ENCODE measurements at regions not wholly inside any gene's neighbourhood (a gene's known extent, or its start where the extent isn't known, plus 50 kb on each side); places are given as distances from the start of the nearest gene placed in this dataset.

DNA sequence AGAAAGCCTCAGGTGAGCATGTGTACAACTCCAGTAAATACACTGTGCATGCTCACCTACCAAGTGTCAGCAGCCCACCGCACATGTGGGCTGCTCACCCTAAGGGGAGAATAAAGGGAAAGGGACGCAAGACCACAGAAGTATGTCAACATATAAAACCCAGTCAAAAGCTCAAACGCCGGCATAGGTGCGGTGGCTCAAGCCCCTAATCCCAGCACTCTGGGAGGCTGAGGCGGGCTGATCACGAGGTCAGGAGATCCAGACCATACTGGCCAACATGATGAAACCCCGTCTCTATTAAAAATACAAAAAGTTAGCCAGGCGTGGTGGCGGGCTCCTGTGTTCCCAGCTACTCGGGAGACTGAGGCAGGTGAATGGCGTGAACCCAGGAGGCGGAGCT lies 732.1 kb downstream of the ZPLD1 start:
- Histone ChIP-seq H3K4me2 (ENCODE audit: insufficient read depth, insufficient read length, low read length) (no peak overlapping the region), H2BK20ac (ENCODE audit: low read depth, low read length, poor library complexity, severe bottlenecking) (no peak overlapping the region), H3K23ac (ENCODE audit: insufficient read length, low read depth, low read length) (no peak overlapping the region), H3T11ph (ENCODE audit: low read length) (no peak overlapping the region), H4K91ac (ENCODE audit: insufficient read length, low read depth, low read length) (no peak overlapping the region), H3K4me1 (ENCODE audit: insufficient read depth, low read length) (no peaks in the 10 kb centered on the region), H4K8ac (replicated peaks; ENCODE audit: insufficient read length, low read depth, low read length) (no peak overlapping the region), H2BK5ac (ENCODE audit: insufficient read length, low read length) (no peak overlapping the region), H2BK12ac (ENCODE audit: insufficient read length, low read depth, low read length) (no peak overlapping the region), H3K79me1 (ENCODE audit: insufficient read depth, low read depth, low read length, poor library complexity, severe bottlenecking) (no peaks in the 10 kb centered on the region), H3K27ac (ENCODE audit: insufficient read length, low read depth, low read length) (no peak overlapping the region), H3K9me3 (ENCODE audit: control insufficient read depth, low read depth, low read length) (no peaks in the 10 kb centered on the region), H4K20me1 (ENCODE audit: control insufficient read depth, insufficient read depth, insufficient read length) (no peaks in the 10 kb centered on the region), H3K4ac (ENCODE audit: low read depth, low read length) (no peak overlapping the region), H3K18ac (ENCODE audit: insufficient read length, low read depth, low read length) (no peak overlapping the region), H3K79me2 (ENCODE audit: insufficient read depth, low read length) (no peaks in the 10 kb centered on the region), H2AFZ (ENCODE audit: low read length) (no peak overlapping the region), H2AK5ac (ENCODE audit: insufficient read length, low read length) (no peak overlapping the region), H3K27me3 (ENCODE audit: insufficient read depth, low read length) (no peaks in the 10 kb centered on the region), H4K5ac (ENCODE audit: insufficient read length, low read depth, low read length) (no peak overlapping the region), H3K9ac (ENCODE audit: extremely low read depth, insufficient read length, low read length) (no peak overlapping the region), H2BK120ac (ENCODE audit: low read depth, low read length, poor library complexity, severe bottlenecking) (no peak overlapping the region), H3K14ac (ENCODE audit: insufficient read depth, low read length) (no peak overlapping the region), H2BK15ac (ENCODE audit: low read depth, low read length) (no peak overlapping the region), H3K56ac (ENCODE audit: insufficient read length, low read depth, low read length) (no peak overlapping the region), H3K23me2 (ENCODE audit: insufficient read length, low read depth, low read length, poor library complexity, severe bottlenecking) (no peaks in the 10 kb centered on the region)
- H3K27me3 Mint-ChIP-seq (ENCODE audit: low read depth), result no peaks in the 10 kb centered on the region
- H3K4me3 Mint-ChIP-seq, result no peak overlapping the region
- no CpG with 5 or more reads among the region's 13 CpGs for WGBS (ENCODE audit: extremely low coverage, insufficient read length, low lambda C conversion rate)
- TF ChIP-seq, protein P1, sequence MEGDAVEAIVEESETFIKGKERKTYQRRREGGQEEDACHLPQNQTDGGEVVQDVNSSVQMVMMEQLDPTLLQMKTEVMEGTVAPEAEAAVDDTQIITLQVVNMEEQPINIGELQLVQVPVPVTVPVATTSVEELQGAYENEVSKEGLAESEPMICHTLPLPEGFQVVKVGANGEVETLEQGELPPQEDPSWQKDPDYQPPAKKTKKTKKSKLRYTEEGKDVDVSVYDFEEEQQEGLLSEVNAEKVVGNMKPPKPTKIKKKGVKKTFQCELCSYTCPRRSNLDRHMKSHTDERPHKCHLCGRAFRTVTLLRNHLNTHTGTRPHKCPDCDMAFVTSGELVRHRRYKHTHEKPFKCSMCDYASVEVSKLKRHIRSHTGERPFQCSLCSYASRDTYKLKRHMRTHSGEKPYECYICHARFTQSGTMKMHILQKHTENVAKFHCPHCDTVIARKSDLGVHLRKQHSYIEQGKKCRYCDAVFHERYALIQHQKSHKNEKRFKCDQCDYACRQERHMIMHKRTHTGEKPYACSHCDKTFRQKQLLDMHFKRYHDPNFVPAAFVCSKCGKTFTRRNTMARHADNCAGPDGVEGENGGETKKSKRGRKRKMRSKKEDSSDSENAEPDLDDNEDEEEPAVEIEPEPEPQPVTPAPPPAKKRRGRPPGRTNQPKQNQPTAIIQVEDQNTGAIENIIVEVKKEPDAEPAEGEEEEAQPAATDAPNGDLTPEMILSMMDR (conservative IDR thresholded peaks at IDR 0.05), result no peak
- no peaks in the 10 kb centered on the region for H3K4me1 Mint-ChIP-seq
- no peak for DNase-seq
- 0 out of 7 replicates have a peak, but pooled peaks cover 0 to 3% (median 0%) of the 10 kb centered on the region in 3 experiments for H3K36me3 Mint-ChIP-seq (ENCODE audit: insufficient read depth in 1 of 3, low read depth in 3 of 3)
- H3K9me3 Mint-ChIP-seq, result no peaks in the 10 kb centered on the region
- H3K27ac Mint-ChIP-seq, result no peak overlapping the region
